Erythroblast (primary cell): ENCODE measurements at regions not wholly inside any gene's neighbourhood (a gene's known extent, or its start where the extent isn't known, plus 50 kb on each side); places are given as distances from the start of the nearest gene placed in this dataset.

ENCODE experiments used
- GATA1 ChIP-seq: IDR thresholded peaks from 2 replicates; pipeline ENCODE4 v1.6.1; 2011; ENCODE audit warnings: low read depth, mild to moderate bottlenecking, control low read depth, low read length, moderate library complexity
- POLR2A ChIP-seq: IDR thresholded peaks from 2 replicates; pipeline ENCODE4 v1.6.1; 2011; ENCODE audit warnings: mild to moderate bottlenecking, low read length

DNA sequence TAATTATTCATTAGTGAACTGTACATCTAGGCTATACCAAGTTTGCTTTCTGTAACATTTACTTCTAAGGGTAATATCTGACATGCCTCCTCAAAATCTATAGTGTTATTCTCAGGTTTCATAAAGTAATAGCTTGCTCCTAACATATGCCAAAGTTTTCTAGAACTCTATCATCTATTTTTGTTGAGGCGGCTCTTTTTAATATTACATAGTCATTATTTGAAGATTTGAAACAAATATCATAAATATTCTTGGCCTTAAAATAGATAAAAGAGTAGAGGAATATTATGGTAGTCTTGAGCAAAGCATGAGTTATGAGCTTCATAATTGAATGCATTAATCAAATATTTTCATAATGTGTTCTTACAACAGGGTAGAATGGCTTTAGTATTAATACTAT is 327.2 kb upstream of the KCND2 start:
- no peak for TF ChIP-seq POLR2A
- no peak for TF ChIP-seq GATA1
